Right lobe of liver (tissue), 4 donors: ENCODE measurements at regions not wholly inside any gene's neighbourhood (a gene's known extent, or its start where the extent isn't known, plus 50 kb on each side); places are given as distances from the start of the nearest gene placed in this dataset.

ENCODE experiments used
- POLR2A ChIP-seq: fragments of 450-650 bp; IDR thresholded peaks from one replicate; pipeline ENCODE4 v1.6.1; 2017; ENCODE audit warnings: antibody characterized with exemption, mild to moderate bottlenecking
- TF ChIP-seq, protein P1 (sequence below), 4 donors: fragments of 200-600 bp in 3 of 4; fragments of 450-650 bp in 1 of 4; IDR thresholded peaks; one replicate each; pipeline versions ENCODE4 v1.5.1 to v1.8.0; 2016 to 2022; ENCODE audit warnings: antibody characterized with exemption in 4 of 4, mild to moderate bottlenecking in 2 of 4
- donor health status: DM: no; HTN: no; CAD: no.
- donor health status: DM: no; HTN: no; CAD: no.
- donor health status: DM: no; HTN: yes; CAD: no.

GRCh38 chr6:78460711-78461110 is 406.6 kb upstream of the IRAK1BP1 start:
- TF ChIP-seq, protein P1, sequence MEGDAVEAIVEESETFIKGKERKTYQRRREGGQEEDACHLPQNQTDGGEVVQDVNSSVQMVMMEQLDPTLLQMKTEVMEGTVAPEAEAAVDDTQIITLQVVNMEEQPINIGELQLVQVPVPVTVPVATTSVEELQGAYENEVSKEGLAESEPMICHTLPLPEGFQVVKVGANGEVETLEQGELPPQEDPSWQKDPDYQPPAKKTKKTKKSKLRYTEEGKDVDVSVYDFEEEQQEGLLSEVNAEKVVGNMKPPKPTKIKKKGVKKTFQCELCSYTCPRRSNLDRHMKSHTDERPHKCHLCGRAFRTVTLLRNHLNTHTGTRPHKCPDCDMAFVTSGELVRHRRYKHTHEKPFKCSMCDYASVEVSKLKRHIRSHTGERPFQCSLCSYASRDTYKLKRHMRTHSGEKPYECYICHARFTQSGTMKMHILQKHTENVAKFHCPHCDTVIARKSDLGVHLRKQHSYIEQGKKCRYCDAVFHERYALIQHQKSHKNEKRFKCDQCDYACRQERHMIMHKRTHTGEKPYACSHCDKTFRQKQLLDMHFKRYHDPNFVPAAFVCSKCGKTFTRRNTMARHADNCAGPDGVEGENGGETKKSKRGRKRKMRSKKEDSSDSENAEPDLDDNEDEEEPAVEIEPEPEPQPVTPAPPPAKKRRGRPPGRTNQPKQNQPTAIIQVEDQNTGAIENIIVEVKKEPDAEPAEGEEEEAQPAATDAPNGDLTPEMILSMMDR (IDR thresholded peaks at IDR 0.05) = no peak
- no peak for TF ChIP-seq POLR2A
